Spinal cord (tissue), 9 donors: ENCODE measurements at regions not wholly inside any gene's neighbourhood (a gene's known extent, or its start where the extent isn't known, plus 50 kb on each side); places are given as distances from the start of the nearest gene placed in this dataset.
"Not testable (repeated sequence)": the region's sequence is repeated elsewhere in the genome, so short reads cannot be mapped to it uniquely, and the experiment has no call there.

ENCODE experiments used
- DNase-seq, 6 donors: peaks; one replicate each; pipeline versions ENCODE4 v3.0.0 to v3.0.0-alpha.2; 2013 to 2015; ENCODE audit warnings: low spot score in 6 of 6, low read depth in 4 of 6
- H3K27ac ChIP-seq: one replicate; pipeline ENCODE4 v1.5.1; 2013; ENCODE audit warnings: low read depth, low read length, control low read depth
- H3K27me3 ChIP-seq: one replicate; pipeline ENCODE4 v1.6.1; 2013; ENCODE audit warnings: low read length; ENCODE audit not compliant: control insufficient read depth, insufficient read depth
- H3K36me3 ChIP-seq: one replicate; pipeline ENCODE4 v1.6.1; 2013; ENCODE audit warnings: low read length; ENCODE audit not compliant: control insufficient read depth, insufficient read depth
- H3K4me1 ChIP-seq: one replicate; pipeline ENCODE4 v1.6.1; 2013; ENCODE audit warnings: low read length; ENCODE audit not compliant: control insufficient read depth, insufficient read depth
- H3K4me3 ChIP-seq: one replicate; pipeline ENCODE4 v1.5.1; 2013; ENCODE audit warnings: low read depth, low read length, control low read depth
- H3K9me3 ChIP-seq: one replicate; pipeline ENCODE4 v1.6.1; 2013; ENCODE audit warnings: low read length; ENCODE audit not compliant: control insufficient read depth, insufficient read depth
- WGBS: methylation state at CpG from one replicate; pipeline ENCODE4 v1.1.5; 2013; ENCODE audit warnings: missing lambda C conversion rate; ENCODE audit not compliant: insufficient coverage; 5-methylcytosine and 5-hydroxymethylcytosine counted together
- donor health status: healthy.

- not testable (repeated sequence) for H3K9me3 ChIP-seq, DNase-seq, H3K27ac ChIP-seq, H3K4me1 ChIP-seq, H3K36me3 ChIP-seq, H3K4me3 ChIP-seq, H3K27me3 ChIP-seq
- no CpG with 5 or more reads among the region's 4 CpGs for WGBS
Measured at GRCh38 chr2:134040626-134041172, 213.2 kb upstream of the MGAT5 start.

DNA sequence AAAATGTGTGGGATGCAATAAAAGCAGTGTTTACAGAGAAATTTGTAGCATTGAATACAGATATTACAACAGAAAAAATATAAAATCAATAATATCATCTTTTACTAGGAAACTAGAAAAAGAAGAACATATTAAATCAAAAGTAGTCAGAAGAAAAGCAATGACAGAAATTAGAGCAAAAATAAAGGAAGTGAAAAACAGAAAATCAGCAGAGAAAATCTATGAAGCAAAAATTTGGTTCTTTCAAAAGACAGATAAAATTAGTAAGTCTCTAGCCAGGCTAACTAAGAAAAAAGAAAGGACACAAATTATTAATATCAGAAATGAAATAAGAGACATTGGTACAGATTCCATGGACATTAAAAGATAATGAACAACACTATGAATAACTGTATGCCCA is 212.0 kb upstream of the MGAT5 start:
- DNase-seq, result no peak
- no peaks in the 10 kb centered on the region for H3K4me1 ChIP-seq
- no peaks in the 10 kb centered on the region for H3K27me3 ChIP-seq
- no peak overlapping the region for H3K27ac ChIP-seq
- H3K4me3 ChIP-seq, result no peak overlapping the region
- no peaks in the 10 kb centered on the region for H3K9me3 ChIP-seq
- H3K36me3 ChIP-seq, result no peaks in the 10 kb centered on the region

DNA sequence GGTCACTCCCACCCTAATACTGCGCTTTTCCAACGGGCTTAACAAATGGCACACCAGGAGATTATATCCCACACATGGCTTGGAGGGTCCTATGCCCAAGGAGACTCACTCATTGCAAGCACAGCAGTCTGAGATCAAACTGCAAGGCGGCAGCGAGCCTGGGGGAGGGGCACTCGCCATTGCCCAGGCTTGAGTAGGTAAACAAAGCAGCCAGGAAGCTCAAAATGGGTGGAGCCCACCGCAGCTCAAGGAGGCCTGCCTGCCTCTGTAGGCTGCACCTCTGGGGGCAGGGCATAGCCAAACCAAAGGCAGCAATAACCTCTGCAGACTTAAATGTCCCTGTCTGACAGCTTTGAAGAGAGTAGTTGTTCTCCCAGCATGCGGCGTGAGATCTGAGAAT is 210.8 kb upstream of the MGAT5 start:
- not testable (repeated sequence) for H3K27me3 ChIP-seq, H3K27ac ChIP-seq, H3K4me3 ChIP-seq, H3K9me3 ChIP-seq, H3K4me1 ChIP-seq, H3K36me3 ChIP-seq, DNase-seq
- WGBS, result 96% methylated on average over 6 of the region's 8 CpGs

GRCh38 chr2:134052173-134052572 is 201.7 kb upstream of the MGAT5 start:
- Histone ChIP-seq H3K4me3 (no peak overlapping the region), H3K27me3 (no peaks in the 10 kb centered on the region), H3K9me3 (no peaks in the 10 kb centered on the region), H3K4me1 (no peaks in the 10 kb centered on the region), H3K36me3 (no peaks in the 10 kb centered on the region), H3K27ac (no peak overlapping the region)
- no peak for DNase-seq
- WGBS, result 94% methylated on average over 2 of the region's 4 CpGs

DNA sequence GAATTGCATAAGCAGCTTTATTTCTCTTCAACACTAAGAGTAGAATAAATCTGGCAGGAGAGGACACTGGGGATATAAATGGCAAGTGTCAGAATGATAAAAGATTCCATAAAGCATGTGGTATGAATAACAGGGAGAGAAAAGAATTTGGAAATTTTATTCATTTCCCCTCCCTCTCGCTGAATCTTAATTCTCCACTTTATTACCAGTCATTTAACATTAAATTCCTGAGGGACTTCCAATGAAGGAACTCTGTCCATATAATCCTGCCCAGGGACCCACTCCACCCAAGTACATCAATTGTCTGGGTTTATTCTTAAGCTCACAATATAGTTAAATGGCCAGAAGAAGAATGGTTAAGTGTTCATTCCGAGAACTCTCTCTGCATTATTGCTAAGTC is 197.7 kb upstream of the MGAT5 start:
- Histone ChIP-seq H3K4me3 (no peak overlapping the region), H3K36me3 (no peaks in the 10 kb centered on the region), H3K4me1 (no peaks in the 10 kb centered on the region), H3K27ac (no peak overlapping the region), H3K9me3 (no peaks in the 10 kb centered on the region), H3K27me3 (no peaks in the 10 kb centered on the region)
- no CpG with 5 or more reads among the region's 2 CpGs for WGBS
- peak in 1 of 6 donors; percentile 42 for DNase-seq

GRCh38 chr2:134061066-134061465 is 192.8 kb upstream of the MGAT5 start:
- WGBS, result 80% methylated on average over 2 of the region's 8 CpGs
- H3K4me1 ChIP-seq, H3K4me3 ChIP-seq, DNase-seq, H3K9me3 ChIP-seq, H3K27me3 ChIP-seq, H3K36me3 ChIP-seq, H3K27ac ChIP-seq: not testable (repeated sequence)

DNA sequence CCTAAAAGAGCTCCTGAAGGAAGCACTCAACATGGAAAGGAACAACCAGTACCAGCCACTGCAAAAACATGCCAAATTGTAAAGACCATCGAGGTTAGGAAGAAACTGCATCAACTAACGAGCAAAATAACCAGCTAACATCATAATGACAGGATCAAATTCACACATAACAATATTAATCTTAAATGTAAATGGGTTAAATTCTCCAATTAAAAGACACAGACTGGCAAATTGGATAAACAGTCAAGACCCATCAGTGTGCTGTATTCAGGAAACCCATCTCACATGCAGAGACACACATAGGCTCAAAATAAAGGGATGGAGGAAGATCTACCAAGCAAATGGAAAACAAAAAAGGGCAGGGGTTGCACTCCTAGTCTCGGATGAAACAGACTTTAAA is 191.6 kb upstream of the MGAT5 start:
- DNase-seq, H3K4me1 ChIP-seq, H3K9me3 ChIP-seq, H3K27ac ChIP-seq, H3K4me3 ChIP-seq, H3K36me3 ChIP-seq, H3K27me3 ChIP-seq: not testable (repeated sequence)
- no CpG with 5 or more reads among the region's 3 CpGs for WGBS

DNA sequence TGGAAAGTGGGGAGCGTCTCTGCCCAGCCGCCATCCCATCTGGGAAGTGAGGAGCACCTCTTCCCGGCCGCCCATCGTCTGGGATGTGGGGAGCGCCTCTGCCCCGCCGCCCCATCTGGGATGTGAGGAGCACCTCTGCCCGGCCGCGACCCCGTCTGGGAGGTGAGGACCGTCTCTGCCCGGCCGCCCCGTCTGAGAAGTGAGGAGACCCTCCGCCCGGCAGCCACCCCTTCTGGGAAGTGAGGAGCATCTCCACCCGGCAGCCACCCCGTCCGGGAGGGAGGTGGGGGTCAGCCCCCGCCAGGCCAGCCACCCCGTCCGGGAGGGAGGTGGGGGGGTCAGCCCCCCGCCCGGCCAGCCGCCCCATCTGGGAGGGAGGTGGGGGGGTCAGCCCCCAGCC is 190.0 kb upstream of the MGAT5 start:
- H3K27me3 ChIP-seq, H3K4me3 ChIP-seq, H3K36me3 ChIP-seq, H3K27ac ChIP-seq, H3K9me3 ChIP-seq, H3K4me1 ChIP-seq, DNase-seq: not testable (repeated sequence)
- WGBS, result 98% methylated on average over 6 of the region's 27 CpGs

DNA sequence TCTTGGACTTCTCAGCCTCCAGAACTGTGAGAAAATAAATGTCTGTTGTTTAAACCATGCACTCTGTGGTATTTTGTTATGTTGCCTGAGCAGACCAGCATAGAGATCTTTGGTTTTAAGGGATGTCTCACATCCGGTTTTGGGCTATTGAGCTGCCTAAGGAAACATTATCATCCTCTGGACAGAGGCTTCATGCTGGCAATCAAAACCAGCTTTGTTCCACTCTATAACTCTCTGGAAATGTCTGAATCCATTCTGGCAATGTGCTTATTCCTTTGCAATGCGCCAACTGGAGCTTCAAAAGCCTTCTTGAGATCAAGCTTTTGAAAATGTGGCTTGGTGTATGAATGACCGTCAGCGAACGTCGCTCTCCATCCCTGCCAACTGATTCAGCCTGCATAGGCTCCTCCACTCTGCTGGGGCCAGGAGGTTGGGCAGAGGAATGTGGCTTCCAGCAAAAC is 183.6 kb upstream of the MGAT5 start:
- Histone ChIP-seq H3K27ac (no peak overlapping the region), H3K4me3 (no peak overlapping the region), H3K36me3 (no peaks in the 10 kb centered on the region), H3K27me3 (no peaks in the 10 kb centered on the region), H3K9me3 (no peaks in the 10 kb centered on the region), H3K4me1 (no peaks in the 10 kb centered on the region)
- no peak for DNase-seq
- 47% methylated on average over 2 of the region's 6 CpGs for WGBS

- Histone ChIP-seq H3K27me3 (no peaks in the 10 kb centered on the region), H3K36me3 (no peaks in the 10 kb centered on the region), H3K4me1 (no peaks in the 10 kb centered on the region), H3K27ac (no peak overlapping the region), H3K9me3 (peaks cover 5% of the 10 kb centered on the region), H3K4me3 (no peak overlapping the region)
- peak in 1 of 6 donors; percentile 49 for DNase-seq
- 88% methylated on average over 1 of the region's 1 CpG for WGBS
Measured at GRCh38 chr2:134072341-134072740, 181.5 kb upstream of the MGAT5 start.
